ENCODE measurements at regions not wholly inside any gene's neighbourhood (a gene's known extent, or its start where the extent isn't known, plus 50 kb on each side); places are given as distances from the start of the nearest gene placed in this dataset.

GRCh38 chr13:111526922-111527321, 206.5 kb downstream of the TEX29 start:
- Mint-ChIP-seq H3K27me3 (ENCODE audit: insufficient read depth, low read depth, poor library complexity) (peaks cover 21% of the 10 kb centered on the region), H3K4me3 (no peak overlapping the region), H3K9me3 (no peaks in the 10 kb centered on the region; the same call in 2 of the 3 replicates), H3K4me1 (peaks cover 28% of the 10 kb centered on the region), H3K36me3 (ENCODE audit: low read depth) (no peaks in the 10 kb centered on the region), H3K27ac (no peak overlapping the region)
- no peak overlapping the region for H3K27ac ChIP-seq (ENCODE audit: low read depth)
- H3K4me3 ChIP-seq, result no peak overlapping the region
- peaks cover 9% of the 10 kb centered on the region for H3K27me3 ChIP-seq (ENCODE audit: insufficient read depth)
- no peaks in the 10 kb centered on the region for H4K20me1 ChIP-seq (replicated peaks; ENCODE audit: insufficient read depth)
- no peaks in the 10 kb centered on the region for H3K79me2 ChIP-seq (replicated peaks; ENCODE audit: insufficient read depth)
- no peaks in the 10 kb centered on the region for H3K36me3 ChIP-seq (ENCODE audit: insufficient read depth)
- H3K4me2 ChIP-seq, result no peak overlapping the region
- H3K4me1 ChIP-seq (ENCODE audit: insufficient read depth), result peaks cover 24% of the 10 kb centered on the region
- no peak overlapping the region for H2AFZ ChIP-seq
- DNase-seq (ENCODE audit: low spot score), result no peak
- peaks cover 13% of the 10 kb centered on the region; the same call in 1 of the 2 replicates for H3K9me2 ChIP-seq (ENCODE audit: insufficient read depth)
- H3F3A ChIP-seq (replicated peaks; ENCODE audit: low read depth), result no peaks in the 10 kb centered on the region
- TF ChIP-seq ZNF331 (CRISPR knock-in tag; IDR thresholded peaks at IDR 0.05; ENCODE audit: low read depth) (no peak), CTCF (conservative IDR thresholded peaks at IDR 0.05; ENCODE audit: low read depth in 2 of 2) (no peak), CREB1 (CRISPR knock-in tag; IDR thresholded peaks at IDR 0.05; ENCODE audit: low read depth) (no peak), EZH2 (IDR thresholded peaks at IDR 0.05; ENCODE audit: low read depth, unreplicated experiment) (no peak)
- ATAC-seq, result no peak

- H3K27me3 Mint-ChIP-seq (ENCODE audit: insufficient read depth, low read depth, poor library complexity), result peaks cover 26% of the 10 kb centered on the region
- H3K27ac ChIP-seq (ENCODE audit: low read depth), result no peak overlapping the region
- H3K4me3 Mint-ChIP-seq, result no peak overlapping the region
- H3K9me3 Mint-ChIP-seq, result no peaks in the 10 kb centered on the region; the same call in 2 of the 3 replicates
- H3F3A ChIP-seq (replicated peaks; ENCODE audit: low read depth), result no peaks in the 10 kb centered on the region
- no peak overlapping the region for H3K27ac Mint-ChIP-seq
- no peak overlapping the region for H3K4me2 ChIP-seq
- no peaks in the 10 kb centered on the region for H3K36me3 Mint-ChIP-seq (ENCODE audit: low read depth)
- H3K4me3 ChIP-seq, result no peak overlapping the region
- no peak overlapping the region for H2AFZ ChIP-seq
- H3K9me2 ChIP-seq (ENCODE audit: insufficient read depth), result peaks cover 13% of the 10 kb centered on the region; the same call in 1 of the 2 replicates
- H4K20me1 ChIP-seq (replicated peaks; ENCODE audit: insufficient read depth), result no peaks in the 10 kb centered on the region
- DNase-seq (ENCODE audit: low spot score), result no peak
- H3K4me1 ChIP-seq (ENCODE audit: insufficient read depth), result peaks cover 29% of the 10 kb centered on the region
- no peaks in the 10 kb centered on the region for H3K36me3 ChIP-seq (ENCODE audit: insufficient read depth)
- H3K79me2 ChIP-seq (replicated peaks; ENCODE audit: insufficient read depth), result no peaks in the 10 kb centered on the region
- peaks cover 36% of the 10 kb centered on the region for H3K4me1 Mint-ChIP-seq
- peaks cover 13% of the 10 kb centered on the region for H3K27me3 ChIP-seq (ENCODE audit: insufficient read depth)
- no peak; the same call in 2 of the 3 replicates for ATAC-seq
- TF ChIP-seq POLR2AphosphoS5 (IDR thresholded peaks at IDR 0.05; ENCODE audit: low read depth), result no peak
- TF ChIP-seq ZNF114 (CRISPR knock-in tag; IDR thresholded peaks at IDR 0.05), result no peak
- no peak for TF ChIP-seq ETS1 (IDR thresholded peaks at IDR 0.05)
- TF ChIP-seq, protein P1, sequence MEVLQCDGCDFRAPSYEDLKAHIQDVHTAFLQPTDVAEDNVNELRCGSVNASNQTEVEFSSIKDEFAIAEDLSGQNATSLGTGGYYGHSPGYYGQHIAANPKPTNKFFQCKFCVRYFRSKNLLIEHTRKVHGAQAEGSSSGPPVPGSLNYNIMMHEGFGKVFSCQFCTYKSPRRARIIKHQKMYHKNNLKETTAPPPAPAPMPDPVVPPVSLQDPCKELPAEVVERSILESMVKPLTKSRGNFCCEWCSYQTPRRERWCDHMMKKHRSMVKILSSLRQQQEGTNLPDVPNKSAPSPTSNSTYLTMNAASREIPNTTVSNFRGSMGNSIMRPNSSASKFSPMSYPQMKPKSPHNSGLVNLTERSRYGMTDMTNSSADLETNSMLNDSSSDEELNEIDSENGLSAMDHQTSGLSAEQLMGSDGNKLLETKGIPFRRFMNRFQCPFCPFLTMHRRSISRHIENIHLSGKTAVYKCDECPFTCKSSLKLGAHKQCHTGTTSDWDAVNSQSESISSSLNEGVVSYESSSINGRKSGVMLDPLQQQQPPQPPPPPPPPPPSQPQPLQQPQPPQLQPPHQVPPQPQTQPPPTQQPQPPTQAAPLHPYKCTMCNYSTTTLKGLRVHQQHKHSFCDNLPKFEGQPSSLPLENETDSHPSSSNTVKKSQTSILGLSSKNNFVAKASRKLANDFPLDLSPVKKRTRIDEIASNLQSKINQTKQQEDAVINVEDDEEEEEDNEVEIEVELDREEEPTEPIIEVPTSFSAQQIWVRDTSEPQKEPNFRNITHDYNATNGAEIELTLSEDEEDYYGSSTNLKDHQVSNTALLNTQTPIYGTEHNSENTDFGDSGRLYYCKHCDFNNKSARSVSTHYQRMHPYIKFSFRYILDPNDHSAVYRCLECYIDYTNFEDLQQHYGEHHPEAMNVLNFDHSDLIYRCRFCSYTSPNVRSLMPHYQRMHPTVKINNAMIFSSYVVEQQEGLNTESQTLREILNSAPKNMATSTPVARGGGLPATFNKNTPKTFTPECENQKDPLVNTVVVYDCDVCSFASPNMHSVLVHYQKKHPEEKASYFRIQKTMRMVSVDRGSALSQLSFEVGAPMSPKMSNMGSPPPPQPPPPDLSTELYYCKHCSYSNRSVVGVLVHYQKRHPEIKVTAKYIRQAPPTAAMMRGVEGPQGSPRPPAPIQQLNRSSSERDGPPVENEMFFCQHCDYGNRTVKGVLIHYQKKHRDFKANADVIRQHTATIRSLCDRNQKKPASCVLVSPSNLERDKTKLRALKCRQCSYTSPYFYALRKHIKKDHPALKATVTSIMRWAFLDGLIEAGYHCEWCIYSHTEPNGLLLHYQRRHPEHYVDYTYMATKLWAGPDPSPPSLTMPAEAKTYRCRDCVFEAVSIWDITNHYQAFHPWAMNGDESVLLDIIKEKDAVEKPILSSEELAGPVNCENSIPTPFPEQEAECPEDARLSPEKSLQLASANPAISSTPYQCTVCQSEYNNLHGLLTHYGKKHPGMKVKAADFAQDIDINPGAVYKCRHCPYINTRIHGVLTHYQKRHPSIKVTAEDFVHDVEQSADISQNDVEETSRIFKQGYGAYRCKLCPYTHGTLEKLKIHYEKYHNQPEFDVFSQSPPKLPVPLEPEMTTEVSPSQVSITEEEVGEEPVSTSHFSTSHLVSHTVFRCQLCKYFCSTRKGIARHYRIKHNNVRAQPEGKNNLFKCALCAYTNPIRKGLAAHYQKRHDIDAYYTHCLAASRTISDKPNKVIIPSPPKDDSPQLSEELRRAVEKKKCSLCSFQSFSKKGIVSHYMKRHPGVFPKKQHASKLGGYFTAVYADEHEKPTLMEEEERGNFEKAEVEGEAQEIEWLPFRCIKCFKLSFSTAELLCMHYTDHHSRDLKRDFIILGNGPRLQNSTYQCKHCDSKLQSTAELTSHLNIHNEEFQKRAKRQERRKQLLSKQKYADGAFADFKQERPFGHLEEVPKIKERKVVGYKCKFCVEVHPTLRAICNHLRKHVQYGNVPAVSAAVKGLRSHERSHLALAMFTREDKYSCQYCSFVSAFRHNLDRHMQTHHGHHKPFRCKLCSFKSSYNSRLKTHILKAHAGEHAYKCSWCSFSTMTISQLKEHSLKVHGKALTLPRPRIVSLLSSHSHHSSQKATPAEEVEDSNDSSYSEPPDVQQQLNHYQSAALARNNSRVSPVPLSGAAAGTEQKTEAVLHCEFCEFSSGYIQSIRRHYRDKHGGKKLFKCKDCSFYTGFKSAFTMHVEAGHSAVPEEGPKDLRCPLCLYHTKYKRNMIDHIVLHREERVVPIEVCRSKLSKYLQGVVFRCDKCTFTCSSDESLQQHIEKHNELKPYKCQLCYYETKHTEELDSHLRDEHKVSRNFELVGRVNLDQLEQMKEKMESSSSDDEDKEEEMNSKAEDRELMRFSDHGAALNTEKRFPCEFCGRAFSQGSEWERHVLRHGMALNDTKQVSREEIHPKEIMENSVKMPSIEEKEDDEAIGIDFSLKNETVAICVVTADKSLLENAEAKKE (CRISPR knock-in tag; IDR thresholded peaks at IDR 0.05), result no peak
- no peak for TF ChIP-seq REST (IDR thresholded peaks at IDR 0.05; ENCODE audit: unreplicated experiment)
These were observed 207.3 kb downstream of the TEX29 start for GRCh38 chr13:111527614-111528229.

Measured in GM23338 (cell line).